K562 (cell line): ENCODE measurements at regions not wholly inside any gene's neighbourhood (a gene's known extent, or its start where the extent isn't known, plus 50 kb on each side); places are given as distances from the start of the nearest gene placed in this dataset.

Experiments
- EP400 ChIP-seq: fragments of 450-650 bp; IDR thresholded peaks from 2 replicates; pipeline ENCODE4 v1.6.1; 2017; ENCODE audit warnings: antibody characterized with exemption, mild to moderate bottlenecking, moderate library complexity
- ESRRA ChIP-seq: fragments of 450-650 bp; IDR thresholded peaks from 2 replicates; pipeline ENCODE4 v1.6.1; 2014; ENCODE audit warnings: low read depth, mild to moderate bottlenecking, moderate library complexity, borderline replicate concordance
- KHSRP ChIP-seq: fragments of 450-650 bp; IDR thresholded peaks from 2 replicates; pipeline ENCODE4 v1.6.1; 2017
- MCM3 ChIP-seq: fragments of 450-650 bp; IDR thresholded peaks from 2 replicates; pipeline ENCODE4 v1.6.1; 2016
- PHF21A ChIP-seq: fragments of 450-650 bp; IDR thresholded peaks from 2 replicates; pipeline ENCODE4 v1.6.1; 2017; ENCODE audit warnings: low read depth, borderline replicate concordance
- PTTG1 ChIP-seq: fragments of 450-650 bp; IDR thresholded peaks from 2 replicates; pipeline ENCODE4 v1.6.1; 2016; ENCODE audit warnings: low read depth, mild to moderate bottlenecking, missing genetic modification characterization, missing compliant biosample characterization
- ZBTB7A ChIP-seq: IDR thresholded peaks from 2 replicates; pipeline ENCODE4 v1.6.1; 2011; ENCODE audit warnings: low read depth, mild to moderate bottlenecking, low read length, moderate library complexity, borderline replicate concordance; ENCODE audit not compliant: control insufficient read depth
- ZNF431 ChIP-seq: sonication (generic); formaldehyde crosslinking; IDR thresholded peaks from 2 replicates; pipeline ENCODE4 v1.8.0; 2022; ENCODE audit warnings: mild to moderate bottlenecking, missing genetic modification reagents
- ZNF668 ChIP-seq: fragments of 250-450 bp; sonication (Bioruptor Pico); IDR thresholded peaks from 2 replicates; pipeline ENCODE4 v1.8.0; 2022; ENCODE audit warnings: mild to moderate bottlenecking, inconsistent platforms
- TF ChIP-seq, protein P1 (sequence below), 2 experiments: fragments of 450-650 bp; formaldehyde crosslinking in 1 of 2; IDR thresholded peaks; 2 replicates each; pipeline versions ENCODE4 v1.4.0 to v1.6.1; 2014 to 2020; ENCODE audit warnings: mild to moderate bottlenecking in 2 of 2, borderline replicate concordance in 1 of 2, low read depth in 1 of 2
- TF ChIP-seq, protein P2 (sequence below): sonication (generic); formaldehyde crosslinking; IDR thresholded peaks from 2 replicates; pipeline ENCODE4 v1.8.0; 2022; ENCODE audit warnings: missing genetic modification reagents, mild to moderate bottlenecking, borderline replicate concordance
- TF ChIP-seq, protein P3 (sequence below): fragments of 450-650 bp; formaldehyde crosslinking; IDR thresholded peaks from 2 replicates; pipeline ENCODE4 v1.4.0; 2022; ENCODE audit warnings: missing genetic modification characterization

DNA sequence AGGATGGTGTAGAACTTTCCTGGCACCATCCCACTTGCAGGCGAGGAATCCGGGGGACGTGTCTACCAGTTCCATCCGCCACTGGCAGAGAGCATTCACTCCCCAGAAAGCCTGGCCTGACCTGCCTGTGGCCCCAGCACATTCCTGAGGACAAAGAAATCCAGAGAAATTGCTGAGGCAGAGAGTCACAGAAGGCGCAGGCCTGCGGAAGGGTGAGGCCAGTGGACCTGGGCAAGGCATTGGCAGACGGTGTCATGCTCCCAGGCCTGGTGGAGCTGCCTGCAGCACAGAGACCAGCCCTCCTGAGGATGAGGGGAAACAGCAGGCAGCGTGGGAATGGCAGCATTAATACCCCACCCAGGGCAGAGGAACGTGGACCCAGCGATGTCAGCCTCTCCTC, 81.2 kb upstream of the F3 start (continued):
- TF ChIP-seq, protein P1, sequence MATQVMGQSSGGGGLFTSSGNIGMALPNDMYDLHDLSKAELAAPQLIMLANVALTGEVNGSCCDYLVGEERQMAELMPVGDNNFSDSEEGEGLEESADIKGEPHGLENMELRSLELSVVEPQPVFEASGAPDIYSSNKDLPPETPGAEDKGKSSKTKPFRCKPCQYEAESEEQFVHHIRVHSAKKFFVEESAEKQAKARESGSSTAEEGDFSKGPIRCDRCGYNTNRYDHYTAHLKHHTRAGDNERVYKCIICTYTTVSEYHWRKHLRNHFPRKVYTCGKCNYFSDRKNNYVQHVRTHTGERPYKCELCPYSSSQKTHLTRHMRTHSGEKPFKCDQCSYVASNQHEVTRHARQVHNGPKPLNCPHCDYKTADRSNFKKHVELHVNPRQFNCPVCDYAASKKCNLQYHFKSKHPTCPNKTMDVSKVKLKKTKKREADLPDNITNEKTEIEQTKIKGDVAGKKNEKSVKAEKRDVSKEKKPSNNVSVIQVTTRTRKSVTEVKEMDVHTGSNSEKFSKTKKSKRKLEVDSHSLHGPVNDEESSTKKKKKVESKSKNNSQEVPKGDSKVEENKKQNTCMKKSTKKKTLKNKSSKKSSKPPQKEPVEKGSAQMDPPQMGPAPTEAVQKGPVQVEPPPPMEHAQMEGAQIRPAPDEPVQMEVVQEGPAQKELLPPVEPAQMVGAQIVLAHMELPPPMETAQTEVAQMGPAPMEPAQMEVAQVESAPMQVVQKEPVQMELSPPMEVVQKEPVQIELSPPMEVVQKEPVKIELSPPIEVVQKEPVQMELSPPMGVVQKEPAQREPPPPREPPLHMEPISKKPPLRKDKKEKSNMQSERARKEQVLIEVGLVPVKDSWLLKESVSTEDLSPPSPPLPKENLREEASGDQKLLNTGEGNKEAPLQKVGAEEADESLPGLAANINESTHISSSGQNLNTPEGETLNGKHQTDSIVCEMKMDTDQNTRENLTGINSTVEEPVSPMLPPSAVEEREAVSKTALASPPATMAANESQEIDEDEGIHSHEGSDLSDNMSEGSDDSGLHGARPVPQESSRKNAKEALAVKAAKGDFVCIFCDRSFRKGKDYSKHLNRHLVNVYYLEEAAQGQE (IDR thresholded peaks at IDR 0.05; ENCODE audit: borderline replicate concordance) = no peak
- TF ChIP-seq, protein P1 (CRISPR knock-in tag; IDR thresholded peaks at IDR 0.05; ENCODE audit: low read depth) = no peak
- TF ChIP-seq PTTG1 (no peak), ZNF431 (CRISPR knock-in tag) (no peak), MCM3 (no peak), ESRRA (no peak), ZBTB7A (no peak), ZNF668 (CRISPR knock-in tag) (no peak), KHSRP (no peak), EP400 (no peak), PHF21A (no peak)
- TF ChIP-seq, protein P2, sequence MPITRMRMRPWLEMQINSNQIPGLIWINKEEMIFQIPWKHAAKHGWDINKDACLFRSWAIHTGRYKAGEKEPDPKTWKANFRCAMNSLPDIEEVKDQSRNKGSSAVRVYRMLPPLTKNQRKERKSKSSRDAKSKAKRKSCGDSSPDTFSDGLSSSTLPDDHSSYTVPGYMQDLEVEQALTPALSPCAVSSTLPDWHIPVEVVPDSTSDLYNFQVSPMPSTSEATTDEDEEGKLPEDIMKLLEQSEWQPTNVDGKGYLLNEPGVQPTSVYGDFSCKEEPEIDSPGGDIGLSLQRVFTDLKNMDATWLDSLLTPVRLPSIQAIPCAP (CRISPR knock-in tag) = no peak
- TF ChIP-seq, protein P3, sequence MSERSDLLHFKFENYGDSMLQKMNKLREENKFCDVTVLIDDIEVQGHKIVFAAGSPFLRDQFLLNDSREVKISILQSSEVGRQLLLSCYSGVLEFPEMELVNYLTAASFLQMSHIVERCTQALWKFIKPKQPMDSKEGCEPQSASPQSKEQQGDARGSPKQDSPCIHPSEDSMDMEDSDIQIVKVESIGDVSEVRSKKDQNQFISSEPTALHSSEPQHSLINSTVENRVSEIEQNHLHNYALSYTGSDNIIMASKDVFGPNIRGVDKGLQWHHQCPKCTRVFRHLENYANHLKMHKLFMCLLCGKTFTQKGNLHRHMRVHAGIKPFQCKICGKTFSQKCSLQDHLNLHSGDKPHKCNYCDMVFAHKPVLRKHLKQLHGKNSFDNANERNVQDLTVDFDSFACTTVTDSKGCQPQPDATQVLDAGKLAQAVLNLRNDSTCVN = no peak
